HG03064 (cell line): ENCODE measurements at regions not wholly inside any gene's neighbourhood (a gene's known extent, or its start where the extent isn't known, plus 50 kb on each side); places are given as distances from the start of the nearest gene placed in this dataset.
"Not testable (repeated sequence)": the region's sequence is repeated elsewhere in the genome, so short reads cannot be mapped to it uniquely, and the experiment has no call there.

Experiments
- ATAC-seq: cut with Tn5 transposase; IDR thresholded peaks from one replicate; pipeline ENCODE4 v1.9.1; 2021; ENCODE audit warnings: low read depth; ENCODE audit not compliant: unreplicated experiment

GRCh38 chr5:92962752-92963151 lies 618.3 kb downstream of the NR2F1-AS1 start:
- ATAC-seq: no peak

- ATAC-seq: no peak
Observed at GRCh38 chr5:92956886-92957285, 624.1 kb downstream of the NR2F1-AS1 start.

- ATAC-seq: no peak
Observed at GRCh38 chr5:92952243-92952642, 628.8 kb downstream of the NR2F1-AS1 start.

DNA sequence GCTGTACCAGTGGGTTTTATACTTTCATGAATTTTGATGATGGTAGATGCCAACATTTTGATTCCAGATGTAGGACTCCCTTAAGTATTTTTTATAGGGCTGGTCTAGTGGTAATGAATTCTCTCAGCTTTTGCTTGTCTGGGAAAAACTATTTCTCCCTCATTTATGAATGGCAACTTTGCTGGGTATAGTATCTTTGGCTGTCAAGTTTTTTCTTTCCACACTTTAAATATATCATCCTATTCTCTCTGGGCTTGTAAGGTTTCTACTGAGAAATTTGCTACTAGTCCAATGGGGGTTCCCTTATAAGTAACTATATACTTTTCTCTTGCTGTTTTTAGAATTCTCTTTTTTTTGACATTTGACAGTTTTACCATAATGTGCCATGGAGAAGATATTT lies 629.3 kb downstream of the NR2F1-AS1 start:
- no peak for ATAC-seq

DNA sequence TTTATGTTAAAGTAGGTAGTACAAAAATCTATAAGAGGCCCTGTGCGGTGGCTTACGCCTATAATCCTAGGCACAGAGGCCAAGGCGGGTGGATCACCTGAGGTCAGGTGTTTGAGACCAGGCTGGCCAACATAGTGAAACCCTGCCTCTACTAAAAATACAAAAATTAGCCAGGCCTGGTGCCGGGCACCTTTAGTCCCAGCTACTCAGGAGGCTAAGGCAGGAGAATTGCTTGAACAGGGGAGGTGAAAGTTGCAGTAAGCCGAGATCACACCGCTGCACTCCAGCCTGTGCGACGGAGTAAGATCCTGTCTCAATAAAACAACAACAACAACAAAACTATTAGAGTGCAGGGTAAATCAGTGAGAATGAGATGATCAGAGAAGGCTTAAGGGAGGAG lies 634.5 kb downstream of the NR2F1-AS1 start:
- ATAC-seq: no peak

DNA sequence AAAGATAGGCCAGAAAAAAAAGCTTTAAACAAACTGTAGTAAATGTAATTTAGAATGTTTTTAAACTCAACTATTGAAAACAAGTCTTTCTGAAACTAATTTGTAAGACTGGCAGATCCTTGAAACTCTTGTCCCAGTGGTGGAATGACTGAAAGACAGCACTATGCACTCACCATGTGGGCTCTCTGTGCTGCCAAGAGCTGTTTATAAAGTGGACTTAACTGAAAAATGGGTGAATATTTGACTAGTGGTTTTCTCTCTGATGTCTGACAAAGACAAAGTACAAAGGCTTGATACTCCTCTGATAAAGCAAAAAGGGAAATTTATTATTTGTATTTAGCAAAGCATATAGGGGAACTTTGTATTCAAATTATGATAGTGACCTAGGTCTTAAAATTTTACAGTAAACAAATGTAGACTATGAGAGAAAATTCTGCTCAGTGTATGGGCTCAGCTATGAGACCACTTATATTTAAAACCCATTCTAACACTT lies 635.4 kb downstream of the NR2F1-AS1 start:
- no peak for ATAC-seq

DNA sequence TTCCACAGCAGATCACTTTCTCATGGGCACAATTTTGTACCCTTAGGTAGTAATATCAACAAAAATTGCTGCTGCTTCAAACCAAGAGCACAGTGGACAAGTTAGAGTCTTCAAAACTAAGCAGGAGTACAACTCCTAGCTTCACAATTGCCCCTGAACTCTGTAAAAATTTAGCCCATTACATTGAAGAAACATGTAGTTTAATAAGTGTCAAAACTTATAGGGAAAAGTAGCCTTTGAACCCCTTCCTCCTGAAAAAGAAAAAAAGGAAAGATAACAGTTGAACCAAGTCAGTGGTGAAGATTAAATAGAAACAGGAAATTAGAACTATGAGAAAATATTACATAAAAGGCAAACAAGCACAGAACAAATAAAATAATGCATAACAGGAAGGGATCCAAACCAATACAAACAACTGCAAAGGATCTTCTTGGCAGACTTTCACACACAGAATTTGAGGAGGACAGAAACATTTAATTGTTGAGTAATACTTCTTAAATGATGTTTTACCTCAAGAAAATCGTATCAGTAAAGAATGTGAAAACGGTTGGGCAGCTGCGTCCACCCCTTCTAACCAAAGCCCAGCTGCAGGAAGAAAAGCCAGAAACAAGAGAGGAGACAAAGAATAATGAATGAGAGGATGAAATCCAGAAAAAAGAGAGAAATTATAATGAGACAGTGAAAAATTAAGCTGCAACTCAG lies 636.0 kb downstream of the NR2F1-AS1 start:
- no peak for ATAC-seq

- no peak for ATAC-seq
Observed at GRCh38 chr5:92944337-92944736, 636.7 kb downstream of the NR2F1-AS1 start.

- no peak for ATAC-seq
Observed at GRCh38 chr5:92942762-92943161, 638.3 kb downstream of the NR2F1-AS1 start.

GRCh38 chr5:92941806-92942205 lies 639.2 kb downstream of the NR2F1-AS1 start:
- ATAC-seq: no peak

GRCh38 chr5:92939428-92939827 lies 641.6 kb downstream of the NR2F1-AS1 start:
- ATAC-seq: no peak

GRCh38 chr5:92937396-92937795 lies 643.6 kb downstream of the NR2F1-AS1 start:
- not testable (repeated sequence) for ATAC-seq

DNA sequence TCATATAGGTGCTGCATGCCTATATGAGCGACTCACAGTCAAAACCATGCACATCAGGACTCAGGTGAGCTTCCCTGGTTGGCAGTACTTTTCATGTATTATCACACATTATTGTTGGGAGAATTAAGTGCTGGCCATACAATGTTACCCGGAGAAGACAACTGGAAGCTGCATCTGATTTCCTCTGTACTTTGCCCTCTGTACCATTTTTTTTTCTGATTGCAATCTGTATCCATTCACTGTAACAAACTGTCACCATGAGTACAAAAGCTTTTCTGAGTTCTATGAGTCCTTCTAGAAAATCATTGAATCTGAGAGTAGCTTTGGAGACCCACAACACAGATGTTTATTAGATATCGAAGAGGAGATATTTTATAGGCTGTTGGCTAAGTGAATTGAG lies 651.0 kb downstream of the NR2F1-AS1 start:
- no peak for ATAC-seq

DNA sequence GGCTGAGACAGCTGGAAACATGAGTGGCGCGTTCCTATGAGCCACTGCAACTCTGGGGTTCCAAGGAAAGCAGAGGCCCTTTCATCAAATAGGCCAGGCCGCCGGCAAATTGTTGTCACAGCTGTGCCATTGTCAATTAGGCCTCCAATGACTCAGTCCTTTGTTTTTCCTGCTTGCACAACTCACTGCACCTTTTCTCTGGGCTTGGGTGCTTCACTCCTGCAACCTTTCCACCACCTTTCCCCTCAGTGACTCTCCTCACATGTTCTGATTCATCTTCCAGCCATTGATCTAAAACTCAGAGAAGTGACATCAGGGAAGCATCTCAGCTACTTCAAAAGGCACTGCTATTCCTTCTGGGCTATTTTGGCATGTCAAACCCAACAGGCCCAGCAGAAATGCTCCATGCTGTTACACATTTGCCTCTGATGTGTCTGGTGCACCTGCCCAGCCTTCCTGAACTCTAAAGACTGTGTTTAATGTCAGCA lies 653.7 kb downstream of the NR2F1-AS1 start:
- no peak for ATAC-seq

DNA sequence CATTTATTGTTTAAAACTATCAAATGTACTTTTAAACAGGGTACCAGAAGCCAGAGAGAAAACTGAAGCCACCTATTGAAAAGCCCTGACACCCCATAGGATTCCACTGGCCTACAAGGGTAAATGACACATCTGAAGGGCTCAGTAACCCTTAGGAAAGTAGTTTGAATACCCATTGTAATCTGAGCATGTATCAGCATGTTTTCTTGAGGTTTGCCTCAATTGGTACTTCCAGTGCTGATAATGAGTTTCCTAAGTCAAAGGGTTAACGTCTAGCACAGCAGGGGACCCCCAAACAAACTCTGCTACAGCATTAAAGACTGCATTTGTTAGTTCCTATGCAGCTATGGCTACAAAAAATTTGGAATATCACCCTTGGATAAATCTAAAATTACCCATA lies 657.1 kb downstream of the NR2F1-AS1 start:
- ATAC-seq: no peak

- no peak for ATAC-seq
Observed at GRCh38 chr5:92922231-92922967, 658.6 kb downstream of the NR2F1-AS1 start.

DNA sequence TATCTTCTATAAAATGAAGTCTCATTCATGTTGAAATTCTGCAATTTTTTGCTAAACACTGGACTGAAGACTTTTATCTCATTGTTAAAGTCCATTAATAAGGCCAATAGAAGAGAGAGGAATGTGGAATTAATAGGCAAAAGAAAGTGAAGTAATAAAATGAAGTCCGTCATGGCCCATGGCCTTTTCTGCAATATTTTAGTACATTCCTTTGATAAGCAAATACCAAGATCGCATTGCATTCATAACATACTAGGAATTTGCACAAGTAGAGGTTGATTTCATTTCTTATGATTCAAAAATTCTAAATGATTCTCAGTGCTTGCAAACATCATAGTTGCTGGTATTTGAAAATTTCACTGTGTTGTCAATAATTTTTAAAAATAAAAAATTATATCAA lies 664.0 kb downstream of the NR2F1-AS1 start:
- no peak for ATAC-seq

DNA sequence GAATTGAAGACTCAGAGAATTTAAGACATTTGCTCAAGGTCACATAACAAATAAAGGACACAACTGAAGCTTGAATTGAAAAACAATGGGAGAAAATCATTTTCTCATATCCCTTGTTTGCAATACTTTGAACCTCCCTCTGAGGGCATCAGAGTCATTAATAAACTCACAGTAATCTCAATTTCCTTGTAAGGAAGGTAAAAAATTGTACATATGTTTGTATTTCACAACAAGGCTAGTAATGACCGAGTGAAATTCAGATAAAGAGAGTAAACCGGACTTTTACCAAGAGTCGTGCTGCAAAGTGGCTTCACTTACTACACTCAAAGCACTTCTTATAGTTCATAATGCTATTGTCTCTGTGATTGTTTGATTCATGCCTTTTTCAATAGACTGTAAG lies 665.0 kb downstream of the NR2F1-AS1 start:
- ATAC-seq: no peak

DNA sequence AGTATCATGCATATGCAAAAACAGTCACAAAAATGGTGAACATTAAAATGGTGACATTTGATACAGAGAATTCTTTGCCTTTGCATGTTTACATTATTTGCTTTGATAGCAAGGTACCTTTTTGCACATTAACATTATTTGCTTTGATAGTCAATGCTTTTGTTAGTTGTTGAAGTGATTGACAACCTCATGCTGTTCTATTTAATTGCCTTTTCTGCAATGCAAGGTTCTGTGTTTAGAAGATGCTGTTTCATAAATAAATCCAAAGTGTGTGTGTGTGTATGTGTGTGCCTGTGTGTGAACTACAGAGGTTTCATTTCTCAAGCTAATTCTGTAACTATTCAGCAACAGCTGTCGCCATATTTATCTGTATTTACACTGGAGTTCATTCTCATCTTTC lies 668.7 kb downstream of the NR2F1-AS1 start:
- ATAC-seq: no peak

GRCh38 chr5:92911851-92912250 lies 669.2 kb downstream of the NR2F1-AS1 start:
- ATAC-seq: no peak

- ATAC-seq: no peak
Observed at GRCh38 chr5:92911293-92911692, 669.7 kb downstream of the NR2F1-AS1 start.

DNA sequence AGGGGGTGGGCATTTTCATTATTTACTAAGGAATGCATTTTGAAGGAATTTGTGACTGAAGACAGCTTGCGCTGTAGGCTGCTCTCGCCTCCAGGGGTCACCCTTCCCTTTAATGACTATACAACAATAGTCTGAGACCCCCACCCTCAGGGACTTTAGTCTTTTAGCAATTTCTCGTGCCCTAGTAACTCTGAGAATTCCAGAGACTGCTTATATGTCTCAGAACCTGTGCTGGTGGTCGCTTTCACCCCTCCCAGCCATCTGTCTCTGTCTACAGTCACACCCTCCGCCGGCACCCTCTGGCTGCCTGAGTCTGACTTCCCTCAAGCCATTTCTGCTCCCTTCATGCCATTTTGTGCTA lies 671.4 kb downstream of the NR2F1-AS1 start:
- no peak for ATAC-seq
